ENCODE measurements at regions not wholly inside any gene's neighbourhood (a gene's known extent, or its start where the extent isn't known, plus 50 kb on each side); places are given as distances from the start of the nearest gene placed in this dataset.

DNA sequence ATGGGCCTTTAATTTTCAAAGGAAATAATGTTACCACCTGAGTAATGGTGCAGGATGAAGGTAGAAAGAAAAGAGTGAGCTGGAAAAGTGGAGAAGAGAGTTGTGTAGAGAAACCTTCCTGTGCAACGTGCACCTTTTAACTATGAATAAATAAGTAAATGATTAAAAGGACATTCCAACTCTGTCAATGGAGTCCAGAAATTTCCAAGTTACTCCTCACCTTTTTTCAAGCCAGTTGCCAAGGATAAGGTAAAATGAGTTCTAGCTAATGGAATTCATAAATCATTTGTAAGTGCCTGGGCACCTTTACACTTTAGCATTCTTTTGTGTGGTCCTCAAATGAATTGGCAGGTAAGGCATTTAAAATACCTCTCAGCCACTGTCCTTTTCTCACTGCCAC, 549.4 kb upstream of the NRP1 start:
- DNase-seq: no peak
- H4K5ac ChIP-seq (ENCODE audit: insufficient read length, low read depth, low read length): no peak overlapping the region
- peaks cover 5 to 6% of the 10 kb centered on the region in 2 experiments; a peak in 2 of 4 replicates for H3K4me1 Mint-ChIP-seq

More for the DNA sequence above, 549.4 kb upstream of the NRP1 start:
- WGBS (ENCODE audit: extremely low coverage, insufficient read length, low lambda C conversion rate): no CpG with 5 or more reads among the region's 1 CpG
- H3K27me3 ChIP-seq (ENCODE audit: insufficient read depth, low read length): no peaks in the 10 kb centered on the region
- Mint-ChIP-seq H3K4me3 (no peak overlapping the region), H3K27me3 (ENCODE audit: low read depth) (no peaks in the 10 kb centered on the region), H3K36me3 (ENCODE audit: insufficient read depth in 1 of 3, low read depth in 3 of 3) (no peaks in the 10 kb centered on the region), H3K9me3 (no peaks in the 10 kb centered on the region; a peak in 1 of 5 replicates), H3K27ac (no peak overlapping the region)
- H3K9ac ChIP-seq (ENCODE audit: extremely low read depth, insufficient read length, low read length): no peak overlapping the region
- H3K79me2 ChIP-seq (ENCODE audit: insufficient read depth, low read length): no peaks in the 10 kb centered on the region
- H2BK12ac ChIP-seq (ENCODE audit: insufficient read length, low read depth, low read length): no peak overlapping the region
- no peak overlapping the region for H3K18ac ChIP-seq (ENCODE audit: insufficient read length, low read depth, low read length)
- no peaks in the 10 kb centered on the region for H3K23me2 ChIP-seq (ENCODE audit: insufficient read length, low read depth, low read length, poor library complexity, severe bottlenecking)
- H2BK20ac ChIP-seq (ENCODE audit: low read depth, low read length, poor library complexity, severe bottlenecking): no peak overlapping the region
- H2BK15ac ChIP-seq (ENCODE audit: low read depth, low read length): no peak overlapping the region
- H3K4me2 ChIP-seq (ENCODE audit: insufficient read depth, insufficient read length, low read length): no peak overlapping the region
- H3K4me1 ChIP-seq (ENCODE audit: insufficient read depth, low read length): no peaks in the 10 kb centered on the region
- H2AFZ ChIP-seq (ENCODE audit: low read length): no peak overlapping the region
- H4K8ac ChIP-seq (replicated peaks; ENCODE audit: insufficient read length, low read depth, low read length): no peak overlapping the region
- no peak overlapping the region for H4K91ac ChIP-seq (ENCODE audit: insufficient read length, low read depth, low read length)
- H3K27ac ChIP-seq (ENCODE audit: insufficient read length, low read depth, low read length): no peak overlapping the region
- no peak overlapping the region for H3K14ac ChIP-seq (ENCODE audit: insufficient read depth, low read length)
- no peak overlapping the region for H2AK5ac ChIP-seq (ENCODE audit: insufficient read length, low read length)
- no peak overlapping the region for H2BK120ac ChIP-seq (ENCODE audit: low read depth, low read length, poor library complexity, severe bottlenecking)
- H3K4ac ChIP-seq (ENCODE audit: low read depth, low read length): no peak overlapping the region
- no peak overlapping the region for H3K56ac ChIP-seq (ENCODE audit: insufficient read length, low read depth, low read length)
- no peaks in the 10 kb centered on the region for H3K79me1 ChIP-seq (ENCODE audit: insufficient read depth, low read depth, low read length, poor library complexity, severe bottlenecking)
- no peak overlapping the region for H2BK5ac ChIP-seq (ENCODE audit: insufficient read length, low read length)
- H3T11ph ChIP-seq (ENCODE audit: low read length): no peak overlapping the region
- no peaks in the 10 kb centered on the region for H3K9me3 ChIP-seq (ENCODE audit: control insufficient read depth, low read depth, low read length)
- TF ChIP-seq, protein P1, sequence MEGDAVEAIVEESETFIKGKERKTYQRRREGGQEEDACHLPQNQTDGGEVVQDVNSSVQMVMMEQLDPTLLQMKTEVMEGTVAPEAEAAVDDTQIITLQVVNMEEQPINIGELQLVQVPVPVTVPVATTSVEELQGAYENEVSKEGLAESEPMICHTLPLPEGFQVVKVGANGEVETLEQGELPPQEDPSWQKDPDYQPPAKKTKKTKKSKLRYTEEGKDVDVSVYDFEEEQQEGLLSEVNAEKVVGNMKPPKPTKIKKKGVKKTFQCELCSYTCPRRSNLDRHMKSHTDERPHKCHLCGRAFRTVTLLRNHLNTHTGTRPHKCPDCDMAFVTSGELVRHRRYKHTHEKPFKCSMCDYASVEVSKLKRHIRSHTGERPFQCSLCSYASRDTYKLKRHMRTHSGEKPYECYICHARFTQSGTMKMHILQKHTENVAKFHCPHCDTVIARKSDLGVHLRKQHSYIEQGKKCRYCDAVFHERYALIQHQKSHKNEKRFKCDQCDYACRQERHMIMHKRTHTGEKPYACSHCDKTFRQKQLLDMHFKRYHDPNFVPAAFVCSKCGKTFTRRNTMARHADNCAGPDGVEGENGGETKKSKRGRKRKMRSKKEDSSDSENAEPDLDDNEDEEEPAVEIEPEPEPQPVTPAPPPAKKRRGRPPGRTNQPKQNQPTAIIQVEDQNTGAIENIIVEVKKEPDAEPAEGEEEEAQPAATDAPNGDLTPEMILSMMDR (conservative IDR thresholded peaks at IDR 0.05): no peak
- H3K23ac ChIP-seq (ENCODE audit: insufficient read length, low read depth, low read length): no peak overlapping the region
- no peaks in the 10 kb centered on the region for H4K20me1 ChIP-seq (ENCODE audit: control insufficient read depth, insufficient read depth, insufficient read length)

Measured in H9 (cell line).